CD4-positive, alpha-beta T cell treated with Interleukin-1 beta for 1 hour (primary cell): ENCODE measurements at regions not wholly inside any gene's neighbourhood (a gene's known extent, or its start where the extent isn't known, plus 50 kb on each side); places are given as distances from the start of the nearest gene placed in this dataset.
"Not testable (repeated sequence)": the region's sequence is repeated elsewhere in the genome, so short reads cannot be mapped to it uniquely, and the experiment has no call there.

Experiments
- DNase-seq, 2 donors: peaks; one replicate each; pipeline ENCODE4 v3.0.0-alpha.2; 2020 to 2022

GRCh38 chr18:39302481-39302880 lies 1736.9 kb upstream of the CELF4 start:
- no peak for DNase-seq

- no peak for DNase-seq
Measured at GRCh38 chr18:39299152-39299551, 1733.6 kb upstream of the CELF4 start.

- no peak for DNase-seq
Measured at GRCh38 chr18:39297225-39297624, 1731.6 kb upstream of the CELF4 start.

GRCh38 chr18:39296293-39296888 lies 1730.8 kb upstream of the CELF4 start:
- no peak for DNase-seq

GRCh38 chr18:39276764-39277163 lies 1711.2 kb upstream of the CELF4 start:
- DNase-seq = no peak

DNA sequence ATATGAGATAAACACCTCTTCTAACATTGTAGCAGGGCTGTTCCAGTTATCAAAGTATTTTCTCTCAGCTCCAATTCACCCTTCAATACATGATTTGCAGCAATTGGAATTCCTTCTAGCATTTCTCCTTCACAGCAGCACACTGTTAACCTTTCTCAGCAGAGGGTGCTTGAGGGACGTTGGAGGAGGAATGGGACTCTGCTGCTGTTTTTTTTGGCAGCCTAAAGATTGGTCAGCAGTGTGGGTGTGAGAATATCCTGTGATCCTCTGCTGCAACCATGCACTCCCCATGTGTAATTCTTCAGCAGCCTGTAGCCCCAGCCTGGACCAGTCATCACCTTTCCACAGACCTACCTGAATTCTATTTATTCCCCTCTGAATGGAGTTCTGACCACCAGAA lies 1708.9 kb upstream of the CELF4 start:
- no peak for DNase-seq

GRCh38 chr18:39272230-39272629 lies 1706.6 kb upstream of the CELF4 start:
- no peak for DNase-seq

DNA sequence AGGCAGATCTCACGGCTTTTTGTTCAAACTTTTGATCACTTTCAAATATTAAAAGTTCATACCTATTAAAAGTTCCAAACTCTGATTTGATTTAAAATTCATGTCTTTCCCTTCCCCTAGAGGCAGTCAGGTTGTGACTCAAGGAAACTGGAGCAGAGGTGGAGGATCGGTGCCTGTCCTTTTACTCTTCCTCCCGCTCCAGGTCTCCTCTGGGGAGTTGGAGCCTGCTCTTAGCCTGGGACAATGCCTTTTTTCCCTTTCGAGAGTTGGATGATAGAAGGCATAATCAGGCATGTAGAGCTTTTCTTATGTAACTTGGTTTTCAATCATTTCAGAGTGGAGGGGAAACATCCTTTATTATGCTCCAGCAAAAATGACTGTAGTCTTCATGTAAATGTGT lies 1706.1 kb upstream of the CELF4 start:
- no peak for DNase-seq

GRCh38 chr18:39260565-39260964 lies 1695.0 kb upstream of the CELF4 start:
- no peak for DNase-seq

DNA sequence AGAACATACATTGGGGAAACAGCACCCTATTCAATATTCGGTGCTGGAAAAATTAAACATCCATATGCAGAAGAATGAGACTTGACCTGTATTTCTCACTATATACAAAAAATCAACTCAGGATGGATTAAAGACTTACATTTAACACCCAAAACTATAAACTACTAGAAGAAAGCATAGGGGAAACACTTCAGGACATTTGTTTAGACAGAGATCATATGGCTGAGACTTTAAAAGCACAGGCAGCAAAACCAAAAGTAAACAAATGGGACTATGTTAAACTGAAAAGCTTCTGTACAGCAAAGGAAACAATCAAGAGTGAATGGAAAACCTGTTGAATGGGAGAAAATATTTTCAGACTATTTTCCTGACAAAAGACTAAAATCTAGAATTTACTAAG lies 1694.1 kb upstream of the CELF4 start:
- no peak for DNase-seq

DNA sequence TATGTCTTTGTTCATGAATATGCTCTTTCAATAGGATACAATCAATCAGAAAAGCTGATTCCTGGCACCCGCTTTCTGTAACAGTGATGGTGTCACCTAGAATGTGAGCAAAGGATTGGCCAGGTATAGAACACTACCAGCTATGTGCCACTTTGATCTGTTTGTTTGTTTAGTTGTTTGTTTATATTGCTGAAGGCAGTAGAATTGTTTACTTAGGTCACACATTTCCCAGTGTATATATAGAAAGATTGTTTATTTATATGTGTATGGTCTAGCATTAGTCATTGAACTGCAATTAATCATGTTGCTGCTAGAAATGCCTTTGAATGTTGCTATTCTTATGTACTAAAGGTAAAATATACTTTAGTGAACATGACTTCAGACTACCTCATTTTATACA lies 1678.6 kb upstream of the CELF4 start:
- DNase-seq = no peak

- no peak for DNase-seq
Measured at GRCh38 chr18:39241534-39241933, 1675.9 kb upstream of the CELF4 start.

GRCh38 chr18:39238981-39239660 lies 1673.5 kb upstream of the CELF4 start:
- DNase-seq = no peak

DNA sequence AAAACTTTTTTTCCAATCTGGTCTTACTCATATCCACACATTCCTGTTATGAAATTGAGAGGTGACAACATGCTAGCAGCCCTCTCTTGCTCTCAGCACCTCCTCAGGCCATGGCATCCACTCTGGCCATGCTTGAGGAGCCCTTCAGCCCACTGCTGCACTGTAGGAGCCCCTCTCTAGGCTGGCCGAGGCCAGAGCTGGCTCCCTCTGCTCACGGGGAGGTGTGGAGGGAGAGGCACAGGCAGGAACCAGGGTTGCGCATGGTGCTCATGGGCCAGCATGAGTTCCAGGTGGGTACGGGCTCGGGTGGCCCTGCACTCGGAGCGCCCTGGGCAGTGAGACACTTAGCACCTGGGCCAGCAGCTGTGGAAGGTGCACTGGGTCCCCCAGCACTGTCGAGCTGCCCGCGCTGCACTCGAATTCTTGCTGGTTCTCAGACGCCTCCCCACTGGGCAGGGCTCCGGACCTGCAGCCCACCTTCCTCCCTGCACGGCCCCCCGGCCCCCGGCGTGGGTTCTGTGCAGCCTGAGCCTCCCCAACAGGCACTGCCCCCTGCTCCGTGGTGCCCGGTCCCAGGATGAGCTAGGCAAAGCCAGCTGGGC lies 1669.6 kb upstream of the CELF4 start:
- no peak for DNase-seq

DNA sequence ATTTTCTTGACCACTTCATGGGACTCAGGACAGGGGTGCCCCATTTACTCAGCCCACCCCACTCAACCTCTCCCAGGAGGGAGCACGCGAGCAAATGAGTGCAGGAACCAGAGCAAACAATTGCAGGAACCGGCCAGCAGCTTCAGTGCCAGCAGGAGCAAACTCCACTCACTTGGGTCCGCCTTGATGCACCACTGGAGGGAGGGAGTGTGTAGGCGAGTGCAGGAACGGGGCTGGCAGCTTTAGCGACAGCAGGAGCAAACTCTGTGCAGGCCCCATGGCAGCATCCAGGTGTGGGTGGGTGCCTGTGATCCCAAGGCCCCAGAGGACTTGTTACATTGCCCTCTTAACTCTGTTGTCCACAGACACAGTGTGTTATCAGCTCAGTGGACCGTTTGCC lies 1667.3 kb upstream of the CELF4 start:
- no peak for DNase-seq

GRCh38 chr18:39232490-39232889 lies 1666.9 kb upstream of the CELF4 start:
- no peak for DNase-seq

DNA sequence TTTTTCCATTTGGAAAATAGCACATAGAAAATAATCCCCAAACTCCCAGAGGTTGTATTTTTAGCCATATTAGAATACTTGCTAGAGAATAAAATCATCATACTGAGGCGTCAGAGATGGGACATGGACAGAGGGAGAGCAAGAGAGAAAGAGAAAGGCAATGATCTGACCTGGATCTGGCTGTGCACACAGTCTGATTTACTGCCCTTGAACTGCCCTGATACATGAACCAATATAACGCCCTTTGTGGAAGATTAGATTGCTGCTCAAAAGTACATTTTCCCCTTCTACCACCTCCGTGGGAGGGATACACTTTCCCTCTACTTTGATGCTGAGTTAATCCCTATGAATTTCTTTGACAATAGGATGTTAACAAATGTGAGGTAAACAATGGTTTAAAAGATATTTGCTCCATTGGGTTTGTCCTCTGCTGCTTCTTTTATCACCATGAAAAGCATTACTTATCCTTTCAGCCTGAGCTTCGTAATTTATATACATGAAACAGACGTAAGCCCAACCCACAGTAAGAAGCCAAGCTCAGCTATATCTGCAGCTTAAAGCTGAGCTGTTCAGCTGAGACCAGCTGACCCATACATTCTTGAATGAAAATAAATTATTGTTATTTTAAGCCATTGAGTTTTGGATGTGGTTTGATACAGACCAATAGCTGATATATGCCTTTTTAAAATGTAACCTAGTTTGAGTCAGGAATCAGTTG lies 1664.6 kb upstream of the CELF4 start:
- DNase-seq = no peak

DNA sequence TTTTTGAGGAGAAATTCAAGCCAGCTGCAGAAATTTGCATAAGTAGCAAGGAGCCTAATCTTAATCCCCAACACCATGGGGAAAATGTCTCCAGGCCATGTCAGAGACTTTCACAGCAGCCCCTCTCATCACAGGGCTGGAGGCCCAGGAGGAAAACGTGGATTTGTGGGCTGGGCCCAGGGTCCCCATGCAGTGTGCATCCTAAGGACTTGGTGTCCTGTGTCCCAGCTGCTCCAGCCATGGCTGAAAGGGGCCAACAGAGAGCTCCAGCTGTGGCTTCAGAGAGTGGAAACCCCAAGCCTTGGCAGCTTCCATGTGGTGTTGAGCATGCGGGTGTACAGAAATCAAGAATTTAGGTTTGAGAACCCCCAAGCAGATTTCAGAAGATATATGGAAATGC lies 1662.2 kb upstream of the CELF4 start:
- DNase-seq = not testable (repeated sequence)

DNA sequence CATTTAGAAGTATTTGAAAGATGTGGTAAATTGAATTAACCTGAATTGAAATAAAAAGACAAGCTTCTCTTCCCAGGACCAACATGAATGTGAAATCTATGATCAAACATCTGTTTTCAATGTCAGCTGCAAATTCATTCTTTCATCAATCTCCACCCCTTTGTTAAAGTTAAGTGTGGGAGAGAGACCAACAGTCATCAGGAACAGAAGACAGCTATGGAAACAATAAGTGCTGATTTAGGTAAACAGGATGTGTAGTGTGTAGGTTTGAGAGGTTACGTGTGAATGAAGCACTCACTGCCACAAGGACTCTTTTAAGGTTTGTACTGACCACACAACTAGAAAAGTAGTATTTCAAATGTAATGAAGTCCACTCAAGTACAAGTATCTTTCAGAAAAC lies 1659.8 kb upstream of the CELF4 start:
- DNase-seq = no peak

DNA sequence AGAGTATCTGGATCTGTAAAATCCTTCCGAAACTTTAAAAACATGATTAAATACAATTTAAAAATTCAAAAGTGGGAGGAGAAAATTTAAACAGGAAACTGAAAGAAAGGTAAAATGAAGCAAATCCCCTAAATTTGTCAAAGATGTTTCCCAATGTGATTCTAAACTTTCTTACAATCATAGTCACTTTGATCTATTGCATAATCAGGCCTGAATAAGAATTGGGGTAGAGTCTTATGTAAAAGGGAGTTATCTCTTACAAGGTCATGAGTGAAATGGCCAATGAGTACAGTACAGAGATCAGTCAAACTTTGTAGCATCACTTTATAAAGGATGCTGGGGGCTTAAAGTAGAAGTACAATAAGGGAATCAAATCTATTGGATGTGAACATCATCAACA lies 1657.7 kb upstream of the CELF4 start:
- no peak for DNase-seq

DNA sequence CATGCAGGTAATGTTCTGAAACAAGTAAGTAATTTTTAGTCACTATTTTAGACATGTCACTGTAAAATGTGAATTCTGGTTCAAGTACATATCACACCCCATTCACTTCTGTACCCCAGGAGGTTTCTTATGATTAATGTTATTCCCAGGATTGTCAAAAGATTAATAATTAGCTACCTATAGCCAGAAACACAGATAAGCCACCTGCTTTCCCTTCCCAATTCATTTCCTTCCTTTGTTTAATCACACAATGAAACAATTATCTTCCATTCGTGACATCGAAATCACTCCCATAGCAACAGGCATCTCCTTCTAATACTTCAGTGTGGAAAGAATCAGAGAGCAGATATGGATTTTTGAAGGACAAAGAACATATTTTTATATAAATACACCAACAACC lies 1650.3 kb upstream of the CELF4 start:
- no peak for DNase-seq

DNA sequence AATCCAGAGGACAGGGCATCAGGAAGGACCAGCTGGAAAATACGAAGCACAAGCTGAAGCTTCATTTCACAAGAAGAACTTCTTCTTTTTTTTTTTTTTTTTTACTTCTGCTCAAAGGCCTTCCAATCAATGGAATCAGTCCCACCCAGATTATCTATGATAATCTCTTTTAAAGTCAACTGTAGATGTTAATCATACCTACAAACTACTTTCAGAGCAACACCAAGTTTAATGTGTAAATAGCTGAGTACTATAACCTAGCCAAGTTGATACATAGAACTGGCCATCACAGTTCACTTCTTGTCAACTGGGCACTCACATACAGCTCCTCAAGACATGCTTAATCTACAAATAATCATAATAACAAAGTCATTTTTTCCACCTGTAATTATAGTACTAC lies 1645.9 kb upstream of the CELF4 start:
- DNase-seq = no peak

DNA sequence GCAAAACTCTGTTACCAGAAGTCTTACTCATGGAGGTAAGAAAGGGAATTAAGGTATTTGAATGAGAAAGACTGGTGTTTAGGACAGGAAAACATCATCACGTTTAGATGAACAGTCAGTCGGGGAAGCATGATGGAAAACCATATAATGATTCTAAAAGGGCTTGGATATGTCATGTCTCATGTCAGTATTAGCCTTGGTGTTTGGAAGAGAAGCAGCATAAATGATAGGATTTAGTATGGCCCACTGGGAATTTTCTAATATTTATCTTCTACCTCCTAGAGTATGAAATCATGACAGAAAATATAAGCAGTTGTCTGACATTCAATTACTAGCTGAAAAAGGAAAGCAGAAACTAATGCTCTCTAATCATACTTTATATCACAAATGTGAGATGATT lies 1643.6 kb upstream of the CELF4 start:
- no peak for DNase-seq

DNA sequence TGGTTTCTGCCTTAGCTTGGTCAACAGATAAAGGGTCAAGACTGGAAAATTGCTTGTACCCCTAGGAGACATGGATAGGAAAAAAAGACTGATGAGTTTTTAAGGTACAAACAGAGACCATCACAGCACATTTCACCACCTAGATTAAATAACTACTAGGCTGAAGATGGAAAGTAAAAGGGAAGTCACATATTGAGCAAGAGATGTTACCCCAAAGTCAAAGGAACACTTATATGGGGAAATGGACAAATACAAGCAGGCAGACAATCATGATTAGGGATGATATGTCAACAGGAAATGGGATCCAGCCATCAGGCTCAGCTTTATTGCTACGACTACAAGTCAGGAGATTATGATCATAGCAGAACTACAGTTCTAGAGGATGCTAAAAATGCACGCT lies 1643.1 kb upstream of the CELF4 start:
- no peak for DNase-seq
